Nephron (organoid): ENCODE measurements at regions not wholly inside any gene's neighbourhood (a gene's known extent, or its start where the extent isn't known, plus 50 kb on each side); places are given as distances from the start of the nearest gene placed in this dataset.
"Not testable (repeated sequence)": the region's sequence is repeated elsewhere in the genome, so short reads cannot be mapped to it uniquely, and the experiment has no call there.

Experiments used
- H3K27ac Mint-ChIP-seq, 3 experiments: 2 replicates each; pipeline ENCODE4 v1.8.0; 2020; ENCODE audit warnings: mixed read lengths in 3 of 3, mild to moderate bottlenecking in 2 of 3, moderate library complexity in 1 of 3
- H3K27me3 Mint-ChIP-seq: 2 replicates; pipeline ENCODE4 v1.8.0; 2021; ENCODE audit warnings: low read depth, mild to moderate bottlenecking, moderate library complexity, mixed read lengths
- H3K36me3 Mint-ChIP-seq: 2 replicates; pipeline ENCODE4 v1.8.0; 2020; ENCODE audit warnings: low read depth, mixed read lengths
- H3K4me1 Mint-ChIP-seq: 2 replicates; pipeline ENCODE4 v1.8.0; 2020; ENCODE audit warnings: mixed read lengths
- H3K4me3 Mint-ChIP-seq, 3 experiments: 2 replicates each; pipeline ENCODE4 v1.8.0; 2020; ENCODE audit warnings: mild to moderate bottlenecking in 3 of 3, mixed read lengths in 3 of 3, moderate library complexity in 2 of 3
- H3K9me3 Mint-ChIP-seq: 2 replicates; pipeline ENCODE4 v1.8.0; 2020; ENCODE audit warnings: mixed read lengths
- TF ChIP-seq, protein P1 (sequence below), 3 experiments: fragments of 200-600 bp; sonication (generic); IDR thresholded peaks; one replicate each; pipeline ENCODE4 v1.5.0; 2021; ENCODE audit warnings: antibody characterized with exemption in 3 of 3; ENCODE audit not compliant: unreplicated experiment in 3 of 3

DNA sequence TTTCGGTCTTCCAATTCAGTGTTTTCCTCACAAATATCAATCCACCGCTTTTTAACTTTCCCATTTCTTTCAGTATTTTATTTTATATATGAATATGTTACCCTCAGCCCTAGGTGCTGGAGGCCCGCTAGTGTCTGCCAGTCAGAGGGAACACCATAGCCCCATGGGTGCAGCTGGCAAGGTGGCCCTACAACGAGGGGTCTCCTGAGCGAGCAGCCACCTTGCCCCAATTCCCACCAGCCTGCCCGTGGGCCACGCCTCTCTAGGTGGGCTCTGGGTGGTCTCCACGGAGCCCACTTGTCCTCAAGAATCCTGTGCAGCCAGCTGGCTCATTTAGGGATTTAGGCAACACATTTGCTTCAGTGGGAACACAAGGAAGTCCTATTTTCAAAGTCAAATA is 72.5 kb upstream of the RGPD5 start:
- TF ChIP-seq, protein P1, sequence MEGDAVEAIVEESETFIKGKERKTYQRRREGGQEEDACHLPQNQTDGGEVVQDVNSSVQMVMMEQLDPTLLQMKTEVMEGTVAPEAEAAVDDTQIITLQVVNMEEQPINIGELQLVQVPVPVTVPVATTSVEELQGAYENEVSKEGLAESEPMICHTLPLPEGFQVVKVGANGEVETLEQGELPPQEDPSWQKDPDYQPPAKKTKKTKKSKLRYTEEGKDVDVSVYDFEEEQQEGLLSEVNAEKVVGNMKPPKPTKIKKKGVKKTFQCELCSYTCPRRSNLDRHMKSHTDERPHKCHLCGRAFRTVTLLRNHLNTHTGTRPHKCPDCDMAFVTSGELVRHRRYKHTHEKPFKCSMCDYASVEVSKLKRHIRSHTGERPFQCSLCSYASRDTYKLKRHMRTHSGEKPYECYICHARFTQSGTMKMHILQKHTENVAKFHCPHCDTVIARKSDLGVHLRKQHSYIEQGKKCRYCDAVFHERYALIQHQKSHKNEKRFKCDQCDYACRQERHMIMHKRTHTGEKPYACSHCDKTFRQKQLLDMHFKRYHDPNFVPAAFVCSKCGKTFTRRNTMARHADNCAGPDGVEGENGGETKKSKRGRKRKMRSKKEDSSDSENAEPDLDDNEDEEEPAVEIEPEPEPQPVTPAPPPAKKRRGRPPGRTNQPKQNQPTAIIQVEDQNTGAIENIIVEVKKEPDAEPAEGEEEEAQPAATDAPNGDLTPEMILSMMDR (IDR thresholded peaks at IDR 0.05; ENCODE audit: unreplicated experiment in 3 of 3) = no peak
- Mint-ChIP-seq H3K9me3 (peaks cover 7% of the 10 kb centered on the region), H3K4me3 (no peak overlapping the region), H3K36me3 (no peaks in the 10 kb centered on the region), H3K27ac (no peak overlapping the region), H3K27me3 (peaks cover 14% of the 10 kb centered on the region), H3K4me1 (peaks cover 34% of the 10 kb centered on the region)

DNA sequence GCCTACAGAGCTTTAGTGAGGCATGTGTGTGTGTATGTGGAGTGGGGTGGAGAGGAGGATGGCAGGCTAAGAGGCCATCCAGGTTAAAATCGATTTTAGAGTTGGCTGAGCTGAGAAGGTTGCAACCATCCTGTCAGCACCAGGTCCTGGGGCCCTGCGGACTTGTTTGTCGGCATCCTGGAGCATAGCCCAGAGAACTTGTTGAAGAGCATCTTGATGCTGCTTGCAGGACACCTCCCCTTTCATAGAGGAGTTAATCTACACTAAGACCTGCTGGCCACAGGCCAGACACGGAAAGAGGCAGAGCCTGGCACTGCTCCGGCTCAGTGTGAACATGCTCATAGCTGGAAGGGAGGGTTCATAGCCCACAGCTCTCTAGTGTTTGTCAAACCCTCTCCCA is 72.1 kb upstream of the RGPD5 start:
- no peak overlapping the region for H3K4me3 Mint-ChIP-seq
- no peaks in the 10 kb centered on the region for H3K36me3 Mint-ChIP-seq
- peaks cover 16% of the 10 kb centered on the region for H3K27me3 Mint-ChIP-seq
- peaks cover 38% of the 10 kb centered on the region for H3K4me1 Mint-ChIP-seq
- H3K9me3 Mint-ChIP-seq = peaks cover 7% of the 10 kb centered on the region
- H3K27ac Mint-ChIP-seq = no peak overlapping the region
- TF ChIP-seq, protein P1 (IDR thresholded peaks at IDR 0.05; ENCODE audit: unreplicated experiment in 3 of 3) = no peak

DNA sequence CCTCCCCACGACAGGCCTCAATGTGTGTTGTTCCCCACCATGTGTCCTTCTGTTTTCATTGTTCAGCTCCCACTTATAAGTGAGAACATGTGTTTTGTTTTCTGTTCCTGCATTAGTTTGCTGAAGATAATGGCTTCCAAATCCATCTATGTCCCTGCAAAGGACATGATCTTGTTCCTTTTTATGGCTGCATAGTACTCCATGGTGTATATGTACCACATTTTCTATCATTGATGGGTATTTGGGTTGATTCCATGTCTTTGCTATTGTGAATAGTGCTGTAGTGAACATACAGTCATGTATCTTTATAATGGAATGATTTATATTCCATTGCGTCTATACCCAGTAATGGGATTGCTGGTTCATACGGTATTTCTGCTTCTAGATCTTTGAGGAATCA is 71.5 kb upstream of the RGPD5 start:
- not testable (repeated sequence) for H3K9me3 Mint-ChIP-seq, H3K4me3 Mint-ChIP-seq, H3K36me3 Mint-ChIP-seq, H3K27ac Mint-ChIP-seq
- H3K4me1 Mint-ChIP-seq = peaks cover 41% of the 10 kb centered on the region
- peaks cover 20% of the 10 kb centered on the region for H3K27me3 Mint-ChIP-seq

DNA sequence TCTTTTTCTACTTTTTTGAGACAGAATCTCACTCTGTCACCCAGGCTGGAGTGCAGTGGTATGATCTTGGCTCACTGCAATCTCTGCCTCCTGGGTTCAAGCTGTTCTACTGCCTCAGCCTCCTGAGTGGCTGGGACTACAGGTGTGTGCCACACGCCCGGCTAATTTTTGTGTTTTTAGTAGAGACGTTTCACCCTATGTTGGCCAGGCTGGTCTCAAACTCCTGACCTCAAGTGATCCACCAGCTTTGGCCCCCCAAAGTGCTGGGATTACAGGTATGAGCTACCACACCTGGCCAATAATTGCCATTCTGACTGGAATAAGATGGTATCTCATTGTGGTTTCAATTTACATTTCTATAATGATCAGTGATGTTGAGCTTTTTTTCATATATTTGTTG is 71.0 kb upstream of the RGPD5 start:
- H3K9me3 Mint-ChIP-seq, H3K36me3 Mint-ChIP-seq, H3K4me3 Mint-ChIP-seq, H3K27ac Mint-ChIP-seq: not testable (repeated sequence)
- Mint-ChIP-seq H3K4me1 (peaks cover 41% of the 10 kb centered on the region), H3K27me3 (peaks cover 20% of the 10 kb centered on the region)

DNA sequence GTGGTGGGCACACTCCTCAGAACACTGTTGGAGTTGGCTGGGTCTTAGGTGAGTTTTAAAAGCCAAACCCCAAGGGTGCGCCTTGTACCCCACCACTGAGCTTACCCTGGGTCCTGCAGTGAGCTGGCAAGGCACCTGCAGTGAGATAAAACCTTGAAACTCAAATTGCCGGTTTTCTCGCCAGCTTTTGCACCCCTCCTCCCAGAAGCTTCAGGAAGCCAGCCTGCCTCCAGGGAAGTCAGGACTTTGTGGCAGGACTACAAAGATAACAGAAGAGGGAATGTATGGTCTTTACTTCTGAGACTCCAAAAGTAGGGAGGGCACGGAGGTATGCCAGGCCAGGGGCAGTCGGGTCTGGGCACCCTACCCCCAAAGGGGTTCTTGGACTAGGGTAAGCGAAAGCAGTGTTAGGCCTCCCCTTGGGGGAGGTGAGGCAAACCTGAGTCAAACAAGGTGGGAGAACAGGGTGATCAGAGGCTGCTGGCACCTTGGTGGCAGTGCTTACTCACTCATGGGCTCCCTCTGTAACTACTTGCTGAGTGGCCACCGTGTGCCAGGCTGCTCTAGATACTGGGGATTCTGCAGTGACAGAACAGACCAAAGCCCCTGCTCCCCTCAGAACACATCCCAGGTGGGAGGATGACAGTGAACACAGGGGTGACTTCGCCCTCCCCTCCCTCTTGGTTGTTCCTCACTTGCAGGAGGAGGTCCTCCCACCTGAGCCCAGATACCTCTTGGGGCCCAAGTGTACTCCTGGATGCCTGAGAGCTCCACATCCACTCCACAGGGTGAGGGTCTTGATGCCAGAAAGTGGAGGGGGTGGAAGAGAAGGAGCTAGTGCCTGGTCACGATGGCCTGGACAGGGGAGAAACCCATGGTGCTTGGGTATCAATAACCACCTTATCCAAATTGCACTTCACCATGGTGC is 69.3 kb upstream of the RGPD5 start:
- peaks cover 20% of the 10 kb centered on the region for H3K27me3 Mint-ChIP-seq
- no peak overlapping the region for H3K4me3 Mint-ChIP-seq
- H3K36me3 Mint-ChIP-seq = no peaks in the 10 kb centered on the region
- TF ChIP-seq, protein P1 (IDR thresholded peaks at IDR 0.05; ENCODE audit: unreplicated experiment in 3 of 3) = no peak
- peaks cover 50% of the 10 kb centered on the region for H3K4me1 Mint-ChIP-seq
- H3K9me3 Mint-ChIP-seq = no peaks in the 10 kb centered on the region
- no peak overlapping the region for H3K27ac Mint-ChIP-seq

DNA sequence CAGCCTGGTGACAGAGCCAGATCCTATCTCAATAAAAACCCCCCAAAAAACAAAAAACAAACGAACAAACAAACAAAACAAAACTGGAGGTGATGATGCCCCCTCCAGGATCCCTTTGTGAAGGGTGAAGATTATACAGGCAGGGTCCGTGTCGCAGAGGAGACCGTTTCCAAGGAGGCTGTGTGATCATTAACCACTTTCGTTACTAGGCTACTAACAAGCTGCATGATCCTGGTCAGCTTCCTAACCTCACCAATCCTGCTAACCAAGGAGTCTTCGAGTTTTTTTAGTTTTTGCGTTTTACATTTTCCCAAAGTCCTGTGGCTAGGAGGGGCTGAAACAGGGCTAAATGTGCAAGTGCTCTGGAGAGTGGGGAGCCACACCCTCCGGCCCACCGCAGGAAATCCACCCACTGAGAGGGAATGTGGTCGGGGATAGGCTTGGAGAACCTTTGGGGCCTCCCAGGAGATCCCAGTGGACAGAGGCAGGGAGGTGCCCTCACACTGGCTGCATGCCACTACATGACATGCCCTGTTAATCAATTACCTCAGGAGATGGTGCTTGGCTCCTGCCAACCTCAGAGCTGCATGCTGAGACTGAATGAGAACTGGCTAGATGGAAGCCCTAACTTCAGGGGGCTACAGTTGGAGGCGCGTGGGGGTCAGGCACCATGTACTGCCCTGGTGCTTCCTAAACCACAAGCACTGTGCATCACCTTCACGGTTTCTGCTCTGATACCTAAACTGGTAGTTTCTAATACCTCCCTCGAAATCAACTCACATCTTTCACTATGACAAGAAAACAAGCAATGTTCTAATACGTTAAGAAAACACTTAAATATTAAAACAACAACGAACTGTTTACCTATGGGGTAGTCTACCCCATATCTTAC is 67.5 kb upstream of the RGPD5 start:
- Mint-ChIP-seq H3K4me3 (peak overlapping the region in 2 of 3 experiments; percentile 42 to 54), H3K36me3 (no peaks in the 10 kb centered on the region), H3K4me1 (peaks cover 39% of the 10 kb centered on the region), H3K9me3 (no peaks in the 10 kb centered on the region), H3K27ac (peak overlapping the region; percentile 87 to 96 (median 90)), H3K27me3 (peaks cover 20% of the 10 kb centered on the region)
- TF ChIP-seq, protein P1 (IDR thresholded peaks at IDR 0.05; ENCODE audit: unreplicated experiment in 3 of 3) = no peak
